NCI-H226 (cell line): ENCODE measurements at regions not wholly inside any gene's neighbourhood (a gene's known extent, or its start where the extent isn't known, plus 50 kb on each side); places are given as distances from the start of the nearest gene placed in this dataset.
A peak's percentile ranks its signal among the peaks of the same experiment; 100 is the strongest.

Experiments
- DNase-seq: peaks from one replicate; pipeline ENCODE4 v3.0.0-alpha.2; 2015

GRCh38 chr4:38230821-38231563 is 270.8 kb downstream of the PTTG2 start:
- no peak for DNase-seq

GRCh38 chr4:38231626-38232025 is 271.4 kb downstream of the PTTG2 start:
- no peak for DNase-seq

- DNase-seq = no peak
Observed at GRCh38 chr4:38232741-38233140, 272.5 kb downstream of the PTTG2 start.

- DNase-seq = no peak
Observed at GRCh38 chr4:38233727-38234480, 273.7 kb downstream of the PTTG2 start.

- DNase-seq = no peak
Observed at GRCh38 chr4:38235354-38235753, 275.2 kb downstream of the PTTG2 start.

GRCh38 chr4:38236003-38236402 is 275.8 kb downstream of the PTTG2 start:
- no peak for DNase-seq

GRCh38 chr4:38236503-38236902 is 276.3 kb downstream of the PTTG2 start:
- no peak for DNase-seq

- DNase-seq = peak; percentile 69
Observed at GRCh38 chr4:38237139-38237538, 276.9 kb downstream of the PTTG2 start.

- DNase-seq = no peak
Observed at GRCh38 chr4:38241541-38241940, 281.3 kb downstream of the PTTG2 start.

- DNase-seq = no peak
Observed at GRCh38 chr4:38242101-38242500, 281.9 kb downstream of the PTTG2 start.

GRCh38 chr4:38242822-38243387 is 282.7 kb downstream of the PTTG2 start:
- DNase-seq = no peak

- DNase-seq = no peak
Observed at GRCh38 chr4:38243388-38244053, 283.3 kb downstream of the PTTG2 start.

- no peak for DNase-seq
Observed at GRCh38 chr4:38254825-38255224, 294.6 kb downstream of the PTTG2 start.

GRCh38 chr4:38255572-38255971 is 295.4 kb downstream of the PTTG2 start:
- DNase-seq = no peak

GRCh38 chr4:38266616-38267015 is 306.4 kb downstream of the PTTG2 start:
- DNase-seq = no peak

GRCh38 chr4:38268108-38268820 is 308.1 kb downstream of the PTTG2 start:
- no peak for DNase-seq

GRCh38 chr4:38268837-38269236 is 308.6 kb downstream of the PTTG2 start:
- no peak for DNase-seq

- no peak for DNase-seq
Observed at GRCh38 chr4:38273407-38273806, 313.2 kb downstream of the PTTG2 start.

GRCh38 chr4:38275331-38276100 is 315.3 kb downstream of the PTTG2 start:
- peak; percentile 55 for DNase-seq

GRCh38 chr4:38278255-38278654 is 318.1 kb downstream of the PTTG2 start:
- no peak for DNase-seq

- DNase-seq = no peak
Observed at GRCh38 chr4:38279077-38279476, 318.9 kb downstream of the PTTG2 start.
